Peyer's patch (tissue), 4 donors: ENCODE measurements at regions not wholly inside any gene's neighbourhood (a gene's known extent, or its start where the extent isn't known, plus 50 kb on each side); places are given as distances from the start of the nearest gene placed in this dataset.

Experiments used
- CTCF ChIP-seq, 6 experiments: fragments of 450-650 bp in 4 of 6; fragments of 200-600 bp in 2 of 6; sonication (generic) in 1 of 6; IDR thresholded peaks; one replicate each; pipeline ENCODE4 v1.5.1; 2017 to 2019; ENCODE audit warnings: antibody characterized with exemption in 6 of 6, mild to moderate bottlenecking in 3 of 6, moderate library complexity in 1 of 6
- POLR2A ChIP-seq, 2 donors: fragments of 450-650 bp; IDR thresholded peaks; one replicate each; pipeline ENCODE4 v1.5.1; 2017; ENCODE audit warnings: antibody characterized with exemption in 2 of 2, mild to moderate bottlenecking in 2 of 2, moderate library complexity in 2 of 2

- TF ChIP-seq CTCF (IDR thresholded peaks at IDR 0.05) (no peak), POLR2A (IDR thresholded peaks at IDR 0.05) (no peak)
Measured at GRCh38 chr20:57948180-57948955, 238.6 kb upstream of the PMEPA1 start.
